H1 (cell line): ENCODE measurements at regions not wholly inside any gene's neighbourhood (a gene's known extent, or its start where the extent isn't known, plus 50 kb on each side); places are given as distances from the start of the nearest gene placed in this dataset.

Source experiments
- CTCF ChIA-PET: fragments of 300-600 bp; sonication (Branson Sonifier 250); formaldehyde crosslinking; loops from one replicate; lab custom pipeline; 2021; ENCODE audit not compliant: partially characterized antibody; lab: Charles Lee
- POLR2A ChIA-PET: fragments of 300-600 bp; sonication (Branson Sonifier 250); formaldehyde crosslinking; loops from one replicate; lab custom pipeline; 2021; ENCODE audit warnings: inconsistent platforms; ENCODE audit not compliant: partially characterized antibody; lab: Charles Lee
- DNase-seq, 2 experiments: peaks; one replicate each; pipeline versions ENCODE4 v3.0.0 to v3.0.0-alpha.2; 2010 to 2022; ENCODE audit warnings: low spot score in 2 of 2, low read depth in 1 of 2, mixed read lengths in 1 of 2
- FAIRE-seq: peaks from 2 replicates; lab custom pipeline; 2011; peaks lifted over from hg19 to GRCh38; lab: Jason Lieb, UNC
- H2AFZ ChIP-seq: 2 replicates; pipeline ENCODE4 v1.8.1; 2012; ENCODE audit warnings: low read length, inconsistent platforms
- H2AK5ac ChIP-seq: 2 replicates; pipeline ENCODE4 v1.6.1; 2013; ENCODE audit warnings: low read depth, low read length
- H2BK120ac ChIP-seq: replicated peaks from 2 replicates; pipeline ENCODE3; 2013; ENCODE audit warnings: low read depth, low read length, inconsistent platforms
- H2BK12ac ChIP-seq: 2 replicates; pipeline ENCODE4 v1.6.1; 2013; ENCODE audit warnings: low read depth, low read length
- H2BK15ac ChIP-seq: 2 replicates; pipeline ENCODE4 v1.6.1; 2013; ENCODE audit warnings: low read length
- H2BK20ac ChIP-seq: 2 replicates; pipeline ENCODE4 v1.6.1; 2013; ENCODE audit warnings: low read length
- H2BK5ac ChIP-seq: 2 replicates; pipeline ENCODE4 v1.6.1; 2013; ENCODE audit warnings: low read depth, low read length
- H3K14ac ChIP-seq: 2 replicates; pipeline ENCODE4 v1.6.1; 2013; ENCODE audit warnings: inconsistent platforms; ENCODE audit not compliant: insufficient read length
- H3K18ac ChIP-seq: 2 replicates; pipeline ENCODE4 v1.6.1; 2013; ENCODE audit warnings: low read length; ENCODE audit errors: extremely low read depth
- H3K23ac ChIP-seq: 2 replicates; pipeline ENCODE4 v1.6.1; 2013; ENCODE audit warnings: inconsistent platforms; ENCODE audit not compliant: insufficient read length
- H3K23me2 ChIP-seq: 2 replicates; pipeline ENCODE4 v1.6.1; 2013; ENCODE audit warnings: low read depth, low read length
- H3K27ac ChIP-seq: 2 replicates; pipeline ENCODE4 v1.6.1; 2011; ENCODE audit warnings: low read depth, low read length, inconsistent platforms
- H3K27me3 ChIP-seq, 4 experiments: replicated peaks in 1 of 4; 1 replicate in 1 of 4; 2 replicates in 3 of 4; pipeline versions ENCODE4 v1.6.1 to v1.8.1; 2011 to 2013; ENCODE audit warnings: low read length in 3 of 4, mild to moderate bottlenecking in 3 of 4, inconsistent platforms in 2 of 4, mixed read lengths in 2 of 4, moderate library complexity in 1 of 4; ENCODE audit not compliant: control insufficient read depth in 3 of 4, insufficient read depth in 3 of 4; ENCODE audit errors: extremely low read depth in 1 of 4
- H3K36me3 ChIP-seq, 4 experiments: 2 replicates each; pipeline versions ENCODE4 v1.6.1 to v1.8.1; 2011 to 2013; ENCODE audit warnings: mild to moderate bottlenecking in 4 of 4, low read length in 3 of 4, moderate library complexity in 2 of 4, control low read depth in 1 of 4, inconsistent platforms in 1 of 4; ENCODE audit not compliant: insufficient read depth in 4 of 4, control insufficient read depth in 2 of 4
- H3K4ac ChIP-seq: replicated peaks from 2 replicates; pipeline ENCODE3; 2013; ENCODE audit warnings: low read length, low read depth, mixed read lengths, inconsistent platforms; ENCODE audit not compliant: insufficient read length
- H3K4me1 ChIP-seq, 4 experiments: replicated peaks in 1 of 4; 1 replicate in 1 of 4; 2 replicates in 3 of 4; pipeline versions ENCODE4 v1.6.1 to v1.8.1; 2011 to 2013; ENCODE audit warnings: low read length in 3 of 4, inconsistent platforms in 2 of 4, mixed read lengths in 1 of 4; ENCODE audit not compliant: insufficient read depth in 4 of 4, control insufficient read depth in 3 of 4
- H3K4me2 ChIP-seq, 2 experiments: 2 replicates each; pipeline versions ENCODE4 v1.6.1 to v1.8.1; 2011 to 2013; ENCODE audit warnings: low read depth in 2 of 2, low read length in 2 of 2, control low read depth in 1 of 2, inconsistent platforms in 1 of 2, mild to moderate bottlenecking in 1 of 2; ENCODE audit not compliant: insufficient read depth in 1 of 2
- H3K4me3 ChIP-seq, 4 experiments: fragments of 200-600, 300-600 bp in 1 of 4; sonication (generic), shearing (Covaris generic), sonication (Bioruptor Twin) in 1 of 4; 2 replicates each; pipeline versions ENCODE4 v1.5.1 to v1.8.1; 2011 to 2016; ENCODE audit warnings: low read length in 4 of 4, low read depth in 3 of 4, control low read depth in 2 of 4, inconsistent platforms in 2 of 4, mild to moderate bottlenecking in 2 of 4, mixed read lengths in 1 of 4, moderate library complexity in 1 of 4; ENCODE audit not compliant: insufficient read depth in 2 of 4; ENCODE audit errors: extremely low read depth in 1 of 4
- H3K56ac ChIP-seq: replicated peaks from 2 replicates; pipeline ENCODE3; 2013; ENCODE audit warnings: low read depth, mild to moderate bottlenecking, mixed read lengths, low read length, inconsistent platforms; ENCODE audit not compliant: insufficient read length
- H3K79me1 ChIP-seq: 2 replicates; pipeline ENCODE4 v1.6.1; 2013; ENCODE audit warnings: low read depth, low read length, control low read depth
- H3K79me2 ChIP-seq, 2 experiments: 2 replicates each; pipeline versions ENCODE4 v1.6.1 to v1.8.1; 2012 to 2013; ENCODE audit warnings: low read length in 2 of 2, mild to moderate bottlenecking in 2 of 2, inconsistent platforms in 1 of 2; ENCODE audit not compliant: insufficient read depth in 2 of 2, control insufficient read depth in 1 of 2
- H3K9ac ChIP-seq, 4 experiments: replicated peaks in 1 of 4; 1 replicate in 1 of 4; 2 replicates in 3 of 4; pipeline versions ENCODE4 v1.6.1 to v1.8.1; 2011 to 2013; ENCODE audit warnings: low read depth in 3 of 4, low read length in 3 of 4, control low read depth in 2 of 4, mild to moderate bottlenecking in 2 of 4, moderate library complexity in 2 of 4, inconsistent platforms in 1 of 4; ENCODE audit errors: extremely low read depth in 1 of 4
- H3K9me3 ChIP-seq, 2 experiments: 2 replicates each; pipeline versions ENCODE4 v1.6.1 to v1.8.1; 2012 to 2013; ENCODE audit warnings: mild to moderate bottlenecking in 2 of 2, moderate library complexity in 2 of 2, control low read depth in 1 of 2, inconsistent platforms in 1 of 2, low read depth in 1 of 2, low read length in 1 of 2, mixed read lengths in 1 of 2; ENCODE audit not compliant: insufficient read depth in 2 of 2
- H4K20me1 ChIP-seq, 2 experiments: replicated peaks in 1 of 2; 2 replicates each; pipeline versions ENCODE3 to v1.8.1; 2011 to 2013; ENCODE audit warnings: inconsistent platforms in 2 of 2, low read length in 2 of 2, mild to moderate bottlenecking in 1 of 2; ENCODE audit not compliant: insufficient read depth in 2 of 2, control insufficient read depth in 1 of 2
- H4K5ac ChIP-seq: 2 replicates; pipeline ENCODE4 v1.6.1; 2013; ENCODE audit warnings: low read length, low read depth, mixed read lengths, inconsistent platforms; ENCODE audit not compliant: insufficient read length
- H4K8ac ChIP-seq: 2 replicates; pipeline ENCODE4 v1.8.0; 2013; ENCODE audit warnings: mild to moderate bottlenecking, moderate library complexity, low read length, inconsistent platforms; ENCODE audit not compliant: insufficient read depth; ENCODE audit errors: extremely low read depth
- H4K91ac ChIP-seq: replicated peaks from 2 replicates; pipeline ENCODE3; 2013; ENCODE audit warnings: low read length, mixed read lengths, inconsistent platforms; ENCODE audit not compliant: insufficient read length
- ATF3 ChIP-seq: IDR thresholded peaks from 2 replicates; pipeline ENCODE4 v1.6.1; 2011; ENCODE audit warnings: low read depth, mild to moderate bottlenecking, low read length; ENCODE audit not compliant: insufficient read depth
- BCL11A ChIP-seq, 2 experiments: IDR thresholded peaks; one replicate each; pipeline ENCODE4 v1.6.1; 2011; ENCODE audit warnings: low read depth in 2 of 2, low read length in 2 of 2, mild to moderate bottlenecking in 2 of 2
- CBX5 ChIP-seq: fragments of 300-800, 300-1000 bp; sonication (generic); IDR thresholded peaks from 2 replicates; pipeline ENCODE4 v1.7.1; 2016; ENCODE audit warnings: antibody characterized with exemption, low read length, low read depth
- CHD1 ChIP-seq: IDR thresholded peaks from 2 replicates; pipeline ENCODE4 v1.6.1; 2012; ENCODE audit warnings: low read depth, low read length, improper control_type of control experiment
- GABPA ChIP-seq: IDR thresholded peaks from 2 replicates; pipeline ENCODE4 v1.6.1; 2011; ENCODE audit warnings: mild to moderate bottlenecking, low read length, moderate library complexity, borderline replicate concordance; ENCODE audit not compliant: insufficient read depth
- HDAC2 ChIP-seq, 2 experiments: fragments of 300-600 bp in 1 of 2; sonication (generic) in 1 of 2; IDR thresholded peaks; 2 replicates each; pipeline ENCODE4 v1.6.1; 2011 to 2012; ENCODE audit warnings: low read depth in 2 of 2, low read length in 2 of 2, mild to moderate bottlenecking in 2 of 2, moderate library complexity in 2 of 2, borderline replicate concordance in 1 of 2, inconsistent platforms in 1 of 2
- PHF8 ChIP-seq: fragments of 200-600 bp; sonication (generic); conservative IDR thresholded peaks from 2 replicates; pipeline ENCODE4 v1.7.1; 2012; ENCODE audit warnings: low read depth, mild to moderate bottlenecking, inconsistent platforms, low read length, moderate library complexity
- POU5F1 ChIP-seq: IDR thresholded peaks from 2 replicates; pipeline ENCODE4 v1.6.1; 2011; ENCODE audit warnings: low read depth, mild to moderate bottlenecking, low read length, moderate library complexity
- RBBP5 ChIP-seq: IDR thresholded peaks from 2 replicates; pipeline ENCODE4 v1.7.1; 2012; ENCODE audit warnings: low read depth, mild to moderate bottlenecking, inconsistent platforms, low read length, moderate library complexity, borderline replicate concordance
- RFX5 ChIP-seq: IDR thresholded peaks from 2 replicates; pipeline ENCODE4 v1.6.1; 2011; ENCODE audit warnings: low read depth, low read length, improper control_type of control experiment, borderline replicate concordance
- SIX5 ChIP-seq: IDR thresholded peaks from 2 replicates; pipeline ENCODE4 v1.6.1; 2011; ENCODE audit warnings: mild to moderate bottlenecking, low read depth, low read length
- SP4 ChIP-seq: IDR thresholded peaks from 2 replicates; pipeline ENCODE4 v1.6.1; 2012; ENCODE audit warnings: low read length, inconsistent platforms
- TCF12 ChIP-seq: IDR thresholded peaks from 2 replicates; pipeline ENCODE4 v1.6.1; 2011; ENCODE audit warnings: low read depth, mild to moderate bottlenecking, low read length
- TEAD4 ChIP-seq: IDR thresholded peaks from 2 replicates; pipeline ENCODE4 v1.6.1; 2012; ENCODE audit warnings: low read depth, low read length, inconsistent platforms, mixed read lengths
- YY1 ChIP-seq: IDR thresholded peaks from 2 replicates; pipeline ENCODE4 v1.6.1; 2011; ENCODE audit warnings: low read depth, mild to moderate bottlenecking, low read length
- whole genome bisulfite sequencing, 2 experiments: shearing (Covaris generic) in 1 of 2; methylation state at CpG; one replicate each; pipeline versions ENCODE4 v1.1.6 to v1.1.7; 2013 to 2015; ENCODE audit warnings: low lambda C conversion rate in 2 of 2, mixed read lengths in 2 of 2, inconsistent platforms in 1 of 2, low coverage in 1 of 2, missing lambda C conversion rate in 1 of 2; ENCODE audit not compliant: insufficient replicate concordance in 2 of 2, insufficient coverage in 1 of 2, insufficient read length in 1 of 2; ENCODE audit errors: extremely low coverage in 1 of 2, missing lambda C conversion rate in 1 of 2; 5-methylcytosine and 5-hydroxymethylcytosine counted together

- no peak overlapping the region for H3K18ac ChIP-seq
- POLR2A ChIA-PET, result interaction anchor here (0.6 kb wide), 1 partner anchor 144 kb away, joined by 3 read pairs; no protein-coding TSS in a partner anchor
- no peaks in the 10 kb centered on the region for H3K4me1 ChIP-seq
- no peak for DNase-seq
- H3K23me2 ChIP-seq, result no peaks in the 10 kb centered on the region
- H3K79me2 ChIP-seq, result no peaks in the 10 kb centered on the region
- H4K20me1 ChIP-seq, result no peaks in the 10 kb centered on the region
- no peak overlapping the region for H3K4me2 ChIP-seq
- H2AK5ac ChIP-seq, result no peak overlapping the region
- no peak overlapping the region for H3K9ac ChIP-seq
- H3K36me3 ChIP-seq, result peaks cover 0 to 4% (median 0%) of the 10 kb centered on the region in 4 experiments; a peak in 1 of 8 replicates
- H4K8ac ChIP-seq, result no peak overlapping the region
- CTCF ChIA-PET, result interaction anchor here (0.6 kb wide), 1 partner anchor 57 kb away, joined by 3 read pairs; no protein-coding TSS in a partner anchor
- no peak overlapping the region for H3K23ac ChIP-seq
- H4K91ac ChIP-seq, result no peak overlapping the region
- no peak overlapping the region for H4K5ac ChIP-seq
- H2BK12ac ChIP-seq, result no peak overlapping the region
- no peak overlapping the region for H3K14ac ChIP-seq
- no peak overlapping the region for H3K27ac ChIP-seq
- no peak overlapping the region for H2BK20ac ChIP-seq
- no peak overlapping the region for H2BK120ac ChIP-seq
- 99% methylated on average over 4 of the region's 4 CpGs; no CpG with 5 or more reads in 1 of the 2 experiments for WGBS, 2 experiments
- H3K4me3 ChIP-seq, result no peak overlapping the region
- H2BK15ac ChIP-seq, result no peak overlapping the region
- peaks cover 0 to 1% (median 0%) of the 10 kb centered on the region in 4 experiments; a peak in 1 of 7 replicates for H3K27me3 ChIP-seq
- no peak overlapping the region for H3K4ac ChIP-seq
- H2AFZ ChIP-seq, result no peak overlapping the region
- H3K56ac ChIP-seq, result no peak overlapping the region
- H3K79me1 ChIP-seq, result no peaks in the 10 kb centered on the region
- H2BK5ac ChIP-seq, result no peak overlapping the region
- TF ChIP-seq RBBP5 (no peak), CBX5 (no peak), POU5F1 (no peak), SIX5 (no peak), PHF8 (no peak), RFX5 (no peak), CHD1 (no peak), GABPA (no peak), TCF12 (no peak), YY1 (no peak), ATF3 (no peak), HDAC2 (IDR thresholded peaks at IDR 0.05; ENCODE audit: borderline replicate concordance in 1 of 2, low read depth in 2 of 2, low read length in 2 of 2) (no peak), SP4 (no peak), BCL11A (IDR thresholded peaks at IDR 0.05; ENCODE audit: low read depth in 2 of 2, low read length in 2 of 2) (no peak), TEAD4 (no peak)
- TF ChIP-seq, all 59 proteins: peak for 0
- peaks cover 19 to 21% of the 10 kb centered on the region in 2 experiments for H3K9me3 ChIP-seq
- no peak for FAIRE-seq
Measured at GRCh38 chr12:75564852-75565251, 53.4 kb upstream of the KRR1 start.
